GM12878 (cell line): ENCODE measurements at regions not wholly inside any gene's neighbourhood (a gene's known extent, or its start where the extent isn't known, plus 50 kb on each side); places are given as distances from the start of the nearest gene placed in this dataset.

ENCODE experiments used
- ATAC-seq: fragments of 200-7000 bp; cut with Tn5 transposase; 3 replicates; pipeline ENCODE4 v1.9.1; 2020; ENCODE audit warnings: mild to moderate bottlenecking, moderate library complexity
- BruUV-seq: library from RNA; stranded (reverse); fragments of 400-500 nt; replicated peaks from 2 replicates; lab custom pipeline; 2021; lab: Mats Ljungman, UMichigan
- CTCF ChIA-PET: fragments of 300-600 bp; sonication (Branson Sonifier 250); formaldehyde crosslinking; extraction: SDS; loops from one replicate; lab custom pipeline; 2021; ENCODE audit warnings: inconsistent platforms; lab: Yijun Ruan, JAX
- POLR2A ChIA-PET: fragments of 350-600 bp; formaldehyde crosslinking; extraction: SDS; loops from one replicate; lab custom pipeline; 2021; ENCODE audit warnings: inconsistent platforms; lab: Charles Lee
- RAD21 ChIA-PET: fragments of 300-600 bp; sonication (Branson Sonifier 250); formaldehyde crosslinking; loops from one replicate; lab custom pipeline; 2023; ENCODE audit warnings: antibody characterized with exemption; ENCODE audit not compliant: unreplicated experiment; lab: Charles Lee
- SMC1A ChIA-PET: fragments of 300-600 bp; sonication (Branson Sonifier 250); formaldehyde crosslinking; loops from one replicate; lab custom pipeline; 2023; ENCODE audit not compliant: unreplicated experiment, uncharacterized antibody; lab: Charles Lee
- DNase-seq: peaks from one replicate; pipeline ENCODE4 v3.0.0-alpha.2; 2011; ENCODE audit warnings: low read depth, low spot score
- FAIRE-seq: peaks from 3 replicates; lab custom pipeline; 2011; peaks lifted over from hg19 to GRCh38; lab: Jason Lieb, UNC
- H2AFZ ChIP-seq: 2 replicates; pipeline ENCODE4 v1.6.0; 2011; ENCODE audit warnings: low read depth, low read length, control low read depth; ENCODE audit not compliant: control insufficient read depth
- H3K27ac ChIP-seq: 2 replicates; pipeline ENCODE4 v1.5.1; 2011; ENCODE audit warnings: control low read depth; ENCODE audit not compliant: control insufficient read depth, insufficient read depth
- H3K27me3 ChIP-seq, 2 experiments: replicated peaks in 1 of 2; 2 replicates each; pipeline versions ENCODE4 v1.6.0 to v1.6.1; 2011; ENCODE audit warnings: low read length in 1 of 2; ENCODE audit not compliant: control insufficient read depth in 2 of 2, insufficient read depth in 2 of 2
- H3K36me3 ChIP-seq, 2 experiments: 2 replicates each; pipeline ENCODE4 v1.5.1; 2011; ENCODE audit warnings: low read length in 1 of 2; ENCODE audit not compliant: control insufficient read depth in 2 of 2, insufficient read depth in 2 of 2
- H3K4me1 ChIP-seq: 2 replicates; pipeline ENCODE4 v1.6.1; 2011; ENCODE audit warnings: mild to moderate bottlenecking, low read length, moderate library complexity, mixed read lengths; ENCODE audit not compliant: control insufficient read depth, insufficient read depth
- H3K4me2 ChIP-seq: 2 replicates; pipeline ENCODE4 v1.6.0; 2011; ENCODE audit warnings: control low read depth; ENCODE audit not compliant: control insufficient read depth, insufficient read depth
- H3K4me3 ChIP-seq: fragments of 200-600 bp; sonication (generic); 2 replicates; pipeline ENCODE4 v1.5.1; 2016
- H3K79me2 ChIP-seq: 2 replicates; pipeline ENCODE4 v1.6.0; 2011; ENCODE audit warnings: low read length; ENCODE audit not compliant: control insufficient read depth, insufficient read depth
- H3K9ac ChIP-seq: 2 replicates; pipeline ENCODE4 v1.8.0; 2011; ENCODE audit warnings: low read length, control low read depth, mixed read lengths; ENCODE audit not compliant: control insufficient read depth, insufficient read depth
- H3K9me3 ChIP-seq: replicated peaks from 3 replicates; pipeline ENCODE4 v1.5.1; 2011; ENCODE audit warnings: mild to moderate bottlenecking, low read length; ENCODE audit not compliant: control insufficient read depth, insufficient read depth
- H4K20me1 ChIP-seq: 2 replicates; pipeline ENCODE4 v1.6.0; 2011; ENCODE audit not compliant: control insufficient read depth, insufficient read depth
- BCLAF1 ChIP-seq: fragments of 450-650 bp; IDR thresholded peaks from 2 replicates; pipeline ENCODE4 v1.6.1; 2017; ENCODE audit warnings: antibody characterized with exemption, mild to moderate bottlenecking, moderate library complexity
- CBX5 ChIP-seq: sonication (generic); IDR thresholded peaks from 2 replicates; pipeline ENCODE4 v1.6.1; 2016; ENCODE audit warnings: low read depth, moderate library complexity, mild to moderate bottlenecking, inconsistent platforms
- FOXK2 ChIP-seq: fragments of 450-650 bp; IDR thresholded peaks from 2 replicates; pipeline ENCODE4 v1.6.1; 2017; ENCODE audit warnings: mild to moderate bottlenecking, moderate library complexity
- IKZF2 ChIP-seq, 2 experiments: fragments of 450-650 bp; IDR thresholded peaks; 2 replicates each; pipeline ENCODE4 v1.6.1; 2017; ENCODE audit warnings: mild to moderate bottlenecking in 2 of 2, moderate library complexity in 2 of 2
- JUND ChIP-seq: IDR thresholded peaks from 2 replicates; pipeline ENCODE4 v1.6.1; 2012; ENCODE audit warnings: low read depth, mild to moderate bottlenecking, low read length, improper control_type of control experiment, moderate library complexity
- MEF2A ChIP-seq: IDR thresholded peaks from 2 replicates; pipeline ENCODE4 v1.6.1; 2011; ENCODE audit warnings: low read depth, mild to moderate bottlenecking, low read length, moderate library complexity; ENCODE audit not compliant: insufficient read depth
- MEF2B ChIP-seq: fragments of 450-650 bp; IDR thresholded peaks from 2 replicates; pipeline ENCODE4 v1.6.1; 2018; ENCODE audit warnings: mild to moderate bottlenecking, moderate library complexity; ENCODE audit not compliant: partially characterized antibody, poor library complexity, severe bottlenecking
- MTA2 ChIP-seq: fragments of 450-650 bp; IDR thresholded peaks from 2 replicates; pipeline ENCODE4 v1.6.1; 2016; ENCODE audit warnings: low read depth, mild to moderate bottlenecking, moderate library complexity
- NFXL1 ChIP-seq: fragments of 450-650 bp; IDR thresholded peaks from 2 replicates; pipeline ENCODE4 v1.6.1; 2017; ENCODE audit warnings: antibody characterized with exemption, mild to moderate bottlenecking, borderline replicate concordance
- NR2C2 ChIP-seq: IDR thresholded peaks from 2 replicates; pipeline ENCODE4 v1.6.1; 2011; ENCODE audit warnings: borderline replicate concordance, low read depth; ENCODE audit not compliant: control insufficient read depth, insufficient read length
- PAX8 ChIP-seq: fragments of 450-650 bp; IDR thresholded peaks from 2 replicates; pipeline ENCODE4 v1.6.1; 2017; ENCODE audit warnings: mild to moderate bottlenecking, moderate library complexity
- RFX5 ChIP-seq: IDR thresholded peaks from 2 replicates; pipeline ENCODE4 v1.6.1; 2011; ENCODE audit warnings: low read depth, low read length, improper control_type of control experiment
- SIN3A ChIP-seq: IDR thresholded peaks from 2 replicates; pipeline ENCODE4 v1.6.1; 2012; ENCODE audit warnings: low read depth, low read length, improper control_type of control experiment
- SREBF2 ChIP-seq: IDR thresholded peaks from 2 replicates; pipeline ENCODE4 v1.6.1; 2012; ENCODE audit warnings: mild to moderate bottlenecking, low read length
- TCF7 ChIP-seq: IDR thresholded peaks from 2 replicates; pipeline ENCODE4 v1.6.1; 2014; ENCODE audit warnings: antibody characterized with exemption, borderline replicate concordance
- ZBED1 ChIP-seq: IDR thresholded peaks from 2 replicates; pipeline ENCODE4 v1.6.1; 2016; ENCODE audit warnings: borderline replicate concordance
- ZBTB40 ChIP-seq: fragments of 450-650 bp; IDR thresholded peaks from 2 replicates; pipeline ENCODE4 v1.6.1; 2016; ENCODE audit warnings: mild to moderate bottlenecking, moderate library complexity, borderline replicate concordance
- ZNF622 ChIP-seq: fragments of 450-650 bp; IDR thresholded peaks from 2 replicates; pipeline ENCODE4 v1.6.1; 2017; ENCODE audit warnings: mild to moderate bottlenecking, inconsistent platforms
- ZZZ3 ChIP-seq: IDR thresholded peaks from 2 replicates; pipeline ENCODE4 v1.6.1; 2011; ENCODE audit warnings: low read depth; ENCODE audit not compliant: control insufficient read depth, insufficient read length
- WGBS: methylation state at CpG from one replicate; pipeline ENCODE4 v1.1.6; 2016; ENCODE audit warnings: low lambda C conversion rate; ENCODE audit not compliant: insufficient replicate concordance, insufficient coverage; ENCODE audit errors: missing lambda C conversion rate; 5-methylcytosine and 5-hydroxymethylcytosine counted together
- in situ Hi-C: fragments of 300-500 bp; cut with MboI; formaldehyde crosslinking; loops from 9 replicates; pipeline ENCODE4 v1.14.3; 2018; ENCODE audit warnings: mixed read lengths
- intact Hi-C: fragments of 100-400 bp; cut with micrococcal nuclease; formaldehyde crosslinking; loops from one replicate; pipeline ENCODE4 v1.14.2; 2022; ENCODE audit not compliant: unreplicated experiment
- TF ChIP-seq, protein P1 (sequence below): fragments of 450-650 bp; IDR thresholded peaks from 2 replicates; pipeline ENCODE4 v1.6.1; 2017; ENCODE audit warnings: borderline replicate concordance

GRCh38 chr9:12625844-12626243 lies 67.3 kb upstream of the TYRP1 start:
- SMC1A ChIA-PET: no interaction called here
- 0% methylated on average over 1 of the region's 1 CpG for whole genome bisulfite sequencing
- CTCF ChIA-PET: no interaction called here
- FAIRE-seq (no peak), DNase-seq (no peak), ATAC-seq (no peak)
- RAD21 ChIA-PET: no interaction called here
- H3K4me3 ChIP-seq: no peak overlapping the region
- no peaks in the 10 kb centered on the region for H3K79me2 ChIP-seq
- intact Hi-C loops: no loop called here
- no peaks in the 10 kb centered on the region for H3K27me3 ChIP-seq
- no peak overlapping the region for H3K27ac ChIP-seq
- no peaks in the 10 kb centered on the region for H3K36me3 ChIP-seq
- no peaks in the 10 kb centered on the region for H3K9me3 ChIP-seq
- no peaks in the 10 kb centered on the region for H4K20me1 ChIP-seq
- H3K4me2 ChIP-seq: no peak overlapping the region
- TF ChIP-seq ZZZ3 (no peak), MTA2 (no peak), ZBED1 (no peak), TCF7 (no peak), PAX8 (no peak), CBX5 (no peak), MEF2A (no peak), SREBF2 (no peak), RFX5 (no peak), ZNF622 (no peak), BCLAF1 (no peak), FOXK2 (no peak), SIN3A (no peak), JUND (no peak), NR2C2 (no peak), MEF2B (no peak), ZBTB40 (no peak), NFXL1 (no peak), IKZF2 (IDR thresholded peaks at IDR 0.05) (no peak)
- TF ChIP-seq, protein P1, sequence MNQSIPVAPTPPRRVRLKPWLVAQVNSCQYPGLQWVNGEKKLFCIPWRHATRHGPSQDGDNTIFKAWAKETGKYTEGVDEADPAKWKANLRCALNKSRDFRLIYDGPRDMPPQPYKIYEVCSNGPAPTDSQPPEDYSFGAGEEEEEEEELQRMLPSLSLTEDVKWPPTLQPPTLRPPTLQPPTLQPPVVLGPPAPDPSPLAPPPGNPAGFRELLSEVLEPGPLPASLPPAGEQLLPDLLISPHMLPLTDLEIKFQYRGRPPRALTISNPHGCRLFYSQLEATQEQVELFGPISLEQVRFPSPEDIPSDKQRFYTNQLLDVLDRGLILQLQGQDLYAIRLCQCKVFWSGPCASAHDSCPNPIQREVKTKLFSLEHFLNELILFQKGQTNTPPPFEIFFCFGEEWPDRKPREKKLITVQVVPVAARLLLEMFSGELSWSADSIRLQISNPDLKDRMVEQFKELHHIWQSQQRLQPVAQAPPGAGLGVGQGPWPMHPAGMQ: no peak
- BruUV-seq: no TSS peak
- in situ Hi-C loops: no loop called here
- no peak overlapping the region for H3K9ac ChIP-seq
- H2AFZ ChIP-seq: no peak overlapping the region
- H3K4me1 ChIP-seq: no peaks in the 10 kb centered on the region
- POLR2A ChIA-PET: interaction anchor here (0.6 kb wide), 1 partner anchor 1096 kb away, joined by 3 read pairs; no protein-coding TSS in a partner anchor
